ENCODE measurements at regions not wholly inside any gene's neighbourhood (a gene's known extent, or its start where the extent isn't known, plus 50 kb on each side); places are given as distances from the start of the nearest gene placed in this dataset.

GRCh38 chr2:182646763-182647498 is 69.1 kb upstream of the DNAJC10 start:
- in situ Hi-C loops (cut with MboI) (no loop called here), intact Hi-C loops (cut with micrococcal nuclease; ENCODE audit: unreplicated experiment) (no loop called here)
- Histone ChIP-seq H3K27ac (ENCODE audit: control insufficient read depth, insufficient read depth) (no peak overlapping the region), H3K4me1 (ENCODE audit: control insufficient read depth, insufficient read depth, low read length) (no peaks in the 10 kb centered on the region), H3K9me3 (replicated peaks; ENCODE audit: control insufficient read depth, insufficient read depth, low read length) (no peaks in the 10 kb centered on the region), H3K4me2 (ENCODE audit: control insufficient read depth, insufficient read depth) (no peak overlapping the region), H3K36me3 (ENCODE audit: control insufficient read depth in 2 of 2, insufficient read depth in 2 of 2, low read length in 1 of 2) (no peaks in the 10 kb centered on the region), H3K79me2 (ENCODE audit: control insufficient read depth, insufficient read depth, low read length) (no peaks in the 10 kb centered on the region), H3K9ac (ENCODE audit: control insufficient read depth, insufficient read depth, low read length) (no peak overlapping the region), H3K27me3 (replicated peaks in 1 of 2; ENCODE audit: control insufficient read depth in 2 of 2, insufficient read depth in 2 of 2, low read length in 1 of 2) (no peaks in the 10 kb centered on the region), H4K20me1 (ENCODE audit: control insufficient read depth, insufficient read depth) (no peaks in the 10 kb centered on the region), H3K4me3 (no peak overlapping the region), H2AFZ (ENCODE audit: control insufficient read depth, low read depth, low read length) (no peak overlapping the region)
- WGBS (ENCODE audit: insufficient coverage, insufficient replicate concordance, low lambda C conversion rate, missing lambda C conversion rate), result 53% methylated on average over 5 of the region's 5 CpGs
- POLR2A ChIA-PET, result no interaction called here
- ATAC-seq (no peak), FAIRE-seq (no peak), DNase-seq (ENCODE audit: low read depth, low spot score) (no peak)
- SMC1A ChIA-PET (ENCODE audit: uncharacterized antibody, unreplicated experiment), result interaction anchor here (1.1 to 4.4 kb wide), 2 partner anchors 19 to 407 kb away, joined by 3 to 58 read pairs; no protein-coding TSS in a partner anchor
- TF ChIP-seq WRNIP1 (IDR thresholded peaks at IDR 0.05; ENCODE audit: borderline replicate concordance, low read depth, low read length), result no peak
- no peak for TF ChIP-seq SIX5 (IDR thresholded peaks at IDR 0.05; ENCODE audit: low read depth, low read length, severe bottlenecking)
- TF ChIP-seq MEF2A (IDR thresholded peaks at IDR 0.05; ENCODE audit: insufficient read depth, low read depth, low read length), result no peak
- no peak for TF ChIP-seq MTA2 (IDR thresholded peaks at IDR 0.05; ENCODE audit: low read depth)
- no peak for TF ChIP-seq CBFB (IDR thresholded peaks at IDR 0.05; ENCODE audit: low read depth)
- TF ChIP-seq E2F4 (IDR thresholded peaks at IDR 0.05; ENCODE audit: low read depth, low read length), result no peak
- no peak for TF ChIP-seq ESRRA (IDR thresholded peaks at IDR 0.05; ENCODE audit: low read length)
- TF ChIP-seq IKZF2 (IDR thresholded peaks at IDR 0.05), result no peak
- TF ChIP-seq NBN (IDR thresholded peaks at IDR 0.05), result no peak
- TF ChIP-seq ZBTB33 (IDR thresholded peaks at IDR 0.05), result no peak
- TF ChIP-seq BMI1 (IDR thresholded peaks at IDR 0.05; ENCODE audit: borderline replicate concordance), result no peak
- no peak for TF ChIP-seq BRCA1 (IDR thresholded peaks at IDR 0.05; ENCODE audit: low read depth, low read length)
- TF ChIP-seq PKNOX1 (IDR thresholded peaks at IDR 0.05), result no peak
- no peak for TF ChIP-seq YBX1 (IDR thresholded peaks at IDR 0.05)
- TF ChIP-seq HDAC2 (IDR thresholded peaks at IDR 0.05), result no peak
- CTCF ChIA-PET, result interaction anchor here (4.2 kb wide), 2 partner anchors 407 to 461 kb away, joined by 66 to 88 read pairs; no protein-coding TSS in a partner anchor
- BruUV-seq (replicated peaks), result no TSS peak
- RAD21 ChIA-PET (ENCODE audit: unreplicated experiment), result interaction anchor here (1.3 to 3.2 kb wide), 2 partner anchors 406 to 461 kb away, joined by 3 to 24 read pairs; no protein-coding TSS in a partner anchor

All from GM12878 (cell line).